HuH-7 (cell line): ENCODE measurements at regions not wholly inside any gene's neighbourhood (a gene's known extent, or its start where the extent isn't known, plus 50 kb on each side); places are given as distances from the start of the nearest gene placed in this dataset.
"Not testable (repeated sequence)": the region's sequence is repeated elsewhere in the genome, so short reads cannot be mapped to it uniquely, and the experiment has no call there.

Experiments
- DNase-seq: peaks from one replicate; pipeline ENCODE4 v3.0.0; 2011; ENCODE audit warnings: low spot score

DNA sequence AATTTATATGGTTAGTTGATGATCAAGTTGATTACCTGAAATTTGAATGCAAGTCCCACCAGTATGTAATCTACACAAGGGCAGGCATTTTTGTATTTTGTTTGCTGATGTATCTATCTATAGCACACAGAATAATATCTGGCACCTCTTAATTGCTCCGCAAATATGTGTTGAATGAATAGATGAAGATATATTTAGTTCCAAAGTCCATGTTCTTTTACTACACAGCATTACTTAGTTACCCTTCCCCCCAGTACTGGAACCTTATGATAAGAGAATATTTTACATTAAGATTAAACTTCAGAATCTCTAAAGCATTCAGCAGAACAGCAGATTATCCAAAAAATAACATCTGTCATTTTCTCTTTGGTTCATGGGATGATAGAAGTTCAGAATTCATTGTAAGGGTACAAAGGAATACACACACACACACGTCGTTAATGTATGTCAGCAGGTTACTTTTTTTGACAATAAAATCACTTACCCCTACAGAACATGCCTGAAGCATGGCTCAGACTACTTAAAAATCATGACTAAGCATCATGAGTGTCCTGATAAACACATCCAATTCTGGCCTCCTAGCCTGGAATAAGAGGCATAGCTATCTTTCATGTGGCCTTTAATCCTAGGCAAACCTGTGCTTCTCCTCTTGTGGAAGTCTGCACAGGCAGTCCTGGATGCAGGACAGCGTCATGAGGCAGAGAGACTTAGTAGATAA lies 148.9 kb upstream of the TBC1D5 start:
- no peak for DNase-seq

DNA sequence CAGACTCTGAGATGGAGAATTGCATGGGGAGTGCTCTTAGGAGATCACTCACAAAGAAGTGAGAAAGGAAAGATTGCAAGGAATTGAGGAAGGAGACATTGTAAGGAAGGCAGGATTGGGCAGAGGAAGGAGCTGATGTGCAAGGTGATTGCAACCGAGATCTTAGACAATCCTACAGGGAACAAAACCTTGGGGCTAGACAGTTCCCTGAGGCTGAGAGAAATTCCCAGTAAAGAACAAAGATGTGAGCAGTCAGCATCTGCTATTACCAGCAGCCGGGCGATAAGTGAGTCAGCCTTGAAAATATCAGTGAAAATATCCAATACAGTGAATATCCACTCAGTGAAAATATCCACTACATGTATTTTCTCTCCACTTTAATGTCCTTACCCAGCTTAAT lies 143.6 kb upstream of the TBC1D5 start:
- DNase-seq = no peak

GRCh38 chr3:17882981-17883380 lies 140.6 kb upstream of the TBC1D5 start:
- DNase-seq = no peak

DNA sequence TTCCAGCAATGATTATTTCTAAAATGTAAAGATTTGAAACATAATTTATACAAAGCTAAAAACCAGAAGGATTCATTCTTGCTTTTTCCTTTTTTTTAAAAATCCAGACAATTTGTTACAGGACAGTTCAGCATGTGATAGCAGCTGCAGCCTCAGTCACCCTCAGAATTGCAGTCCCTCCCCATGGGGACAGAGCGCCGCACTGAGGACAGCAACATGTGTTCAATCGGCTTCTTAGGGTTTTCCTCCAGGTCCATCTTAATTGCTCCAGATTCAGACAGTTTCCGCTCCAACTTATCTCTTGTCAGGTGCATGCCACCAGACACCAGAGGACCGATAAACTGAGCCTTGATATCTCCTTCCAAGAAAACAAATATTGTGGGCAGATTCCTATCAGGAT lies 134.9 kb upstream of the TBC1D5 start:
- DNase-seq = no peak

DNA sequence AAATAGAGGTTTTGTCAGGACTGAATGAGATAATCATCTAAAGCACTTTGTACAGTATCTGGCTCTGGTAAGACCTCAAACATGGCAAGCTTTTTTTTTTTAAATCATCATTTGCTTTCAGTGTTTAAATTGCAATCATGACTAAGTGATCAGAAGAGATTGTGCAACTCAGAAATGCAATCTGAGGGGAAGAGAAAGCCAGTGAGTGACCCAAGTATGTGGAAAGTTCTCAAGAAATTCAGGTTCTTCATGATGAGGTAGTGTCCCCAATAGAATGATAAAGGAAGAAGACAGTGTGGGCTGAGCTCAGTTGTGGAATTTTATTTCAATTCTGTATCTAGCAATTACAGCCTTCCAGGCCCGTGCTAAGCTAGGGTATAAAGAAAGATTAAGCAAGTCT lies 132.2 kb upstream of the TBC1D5 start:
- DNase-seq = no peak

DNA sequence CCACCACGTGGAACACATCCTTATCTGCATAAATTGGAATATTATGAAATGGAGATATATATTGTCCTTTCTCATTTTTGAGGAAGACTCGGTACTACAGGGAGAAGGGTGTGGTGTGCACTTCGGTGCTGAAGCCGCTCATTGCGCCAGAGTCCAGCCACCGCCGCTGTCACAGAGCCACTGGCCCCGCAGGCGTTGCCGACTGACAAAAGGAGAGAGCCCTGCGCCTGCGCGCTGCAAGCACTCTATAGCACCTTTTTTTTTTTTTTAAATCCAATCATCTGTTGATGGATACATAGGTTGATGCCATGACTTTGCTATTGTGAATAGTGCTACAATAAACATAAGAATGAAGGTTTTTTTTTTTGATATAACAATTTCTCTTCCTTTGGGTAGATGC lies 130.0 kb upstream of the TBC1D5 start:
- no peak for DNase-seq

GRCh38 chr3:17865631-17866030 lies 123.2 kb upstream of the TBC1D5 start:
- no peak for DNase-seq

DNA sequence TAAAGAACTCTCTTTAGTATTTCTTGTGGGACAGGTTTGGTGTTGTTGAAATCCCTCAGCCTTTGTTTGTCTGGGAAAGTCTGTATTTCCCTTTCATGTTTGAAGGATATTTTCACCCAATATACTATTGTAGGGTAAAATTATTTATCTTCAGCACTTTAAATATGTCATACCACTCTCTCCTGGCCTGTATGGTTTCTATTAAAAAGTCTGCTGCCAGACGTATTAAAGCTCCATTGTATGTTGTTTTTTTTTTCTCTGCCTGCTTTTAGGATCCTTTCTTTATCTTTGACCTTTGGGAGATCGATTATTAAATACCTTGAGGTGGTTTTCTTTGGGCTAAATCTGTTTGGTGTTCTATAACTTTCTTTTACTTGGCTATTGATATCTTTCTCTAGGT lies 119.0 kb upstream of the TBC1D5 start:
- DNase-seq = no peak

DNA sequence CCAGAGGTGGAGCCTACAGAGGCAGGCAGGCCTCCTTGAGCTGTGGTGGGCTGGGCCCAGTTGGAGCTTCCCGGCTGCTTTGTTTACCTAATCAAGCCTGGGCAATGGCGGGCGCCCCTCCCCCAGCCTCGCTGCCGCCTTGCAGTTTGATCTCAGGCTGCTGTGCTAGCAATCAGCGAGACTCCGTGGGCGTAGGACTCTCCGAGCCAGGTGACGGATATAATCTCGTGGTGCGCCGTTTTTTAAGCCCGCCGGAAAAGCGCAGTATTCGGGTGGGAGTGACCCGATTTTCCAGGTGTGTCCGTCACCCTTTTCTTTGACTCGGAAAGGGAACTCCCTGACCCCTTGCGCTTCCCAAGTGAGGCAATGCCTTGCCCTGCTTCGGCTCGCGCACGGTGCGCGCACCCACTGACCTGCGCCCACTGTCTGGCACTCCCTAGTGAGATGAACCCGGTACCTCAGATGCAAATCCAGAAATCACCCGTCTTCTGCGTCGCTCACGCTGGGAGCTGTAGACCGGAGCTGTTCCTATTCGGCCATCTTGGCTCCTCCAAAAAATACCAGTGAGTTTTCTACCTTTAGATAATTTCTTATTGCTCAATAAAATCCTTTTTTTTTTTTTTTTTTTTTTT lies 118.5 kb upstream of the TBC1D5 start:
- not testable (repeated sequence) for DNase-seq

DNA sequence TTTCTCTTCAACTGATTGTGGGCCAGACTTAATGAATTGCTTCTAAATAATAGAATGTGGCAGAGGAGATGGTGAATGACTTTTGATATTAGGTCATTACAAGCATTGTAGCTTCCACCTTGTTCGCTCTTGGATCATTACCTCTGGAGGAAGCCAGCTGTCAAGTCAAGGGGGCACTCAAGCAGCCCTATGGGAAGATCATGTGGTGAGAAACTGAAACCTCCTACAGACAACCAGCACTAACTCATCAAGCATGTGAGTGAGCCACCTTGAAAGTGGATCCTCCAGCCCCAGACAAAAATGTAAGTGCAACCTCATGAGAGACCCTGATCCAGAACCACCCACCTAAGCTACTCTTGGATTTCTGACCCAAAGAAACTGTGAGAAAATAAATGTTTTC lies 109.8 kb upstream of the TBC1D5 start:
- no peak for DNase-seq

DNA sequence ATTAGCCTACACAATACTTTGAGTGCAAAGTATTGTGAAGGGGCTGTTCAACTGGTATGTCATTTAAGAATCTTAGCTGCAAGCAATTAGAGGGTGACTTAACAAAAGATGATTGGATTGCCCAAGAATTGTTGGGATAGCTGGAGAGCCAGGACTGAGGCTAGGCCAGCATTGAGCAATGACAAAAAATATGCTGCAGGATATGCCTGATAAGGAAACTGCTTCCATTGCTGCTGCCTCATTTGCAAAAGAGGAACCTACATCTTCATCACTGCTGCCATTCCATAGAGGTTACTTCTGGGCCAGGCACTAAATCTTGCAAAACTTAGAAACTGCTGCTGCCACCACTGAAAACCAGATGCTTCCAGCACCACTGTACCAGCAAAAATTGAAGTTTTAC lies 108.0 kb upstream of the TBC1D5 start:
- no peak for DNase-seq

- no peak for DNase-seq
These were observed 105.7 kb upstream of the TBC1D5 start for GRCh38 chr3:17848102-17848501.

- no peak for DNase-seq
These were observed 104.7 kb upstream of the TBC1D5 start for GRCh38 chr3:17847156-17847555.

DNA sequence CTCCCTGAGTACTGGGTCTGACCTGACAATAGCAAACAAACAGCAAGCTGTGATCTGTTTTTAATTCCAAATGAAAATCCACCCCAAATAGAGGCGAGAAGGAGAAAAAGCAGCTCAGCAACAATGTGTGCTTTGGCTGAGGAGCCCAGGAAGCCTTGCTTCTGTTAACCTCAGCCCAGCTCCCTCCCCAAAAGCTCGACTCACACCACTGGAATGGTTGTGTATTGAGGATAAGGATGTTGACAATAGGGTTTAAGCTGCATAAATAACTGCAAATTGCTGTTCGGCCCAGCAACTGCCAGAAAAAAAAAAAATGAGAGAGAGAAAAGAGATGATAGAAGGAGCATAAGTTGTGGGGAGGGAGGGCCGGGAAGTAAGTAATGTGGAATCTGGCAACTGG lies 104.0 kb upstream of the TBC1D5 start:
- no peak for DNase-seq

- no peak for DNase-seq
These were observed 102.8 kb upstream of the TBC1D5 start for GRCh38 chr3:17845026-17845812.

- no peak for DNase-seq
These were observed 101.8 kb upstream of the TBC1D5 start for GRCh38 chr3:17844236-17844635.

- DNase-seq = peak; percentile 88
These were observed 98.9 kb upstream of the TBC1D5 start for GRCh38 chr3:17841190-17841828.

GRCh38 chr3:17840651-17841050 lies 98.2 kb upstream of the TBC1D5 start:
- no peak for DNase-seq

DNA sequence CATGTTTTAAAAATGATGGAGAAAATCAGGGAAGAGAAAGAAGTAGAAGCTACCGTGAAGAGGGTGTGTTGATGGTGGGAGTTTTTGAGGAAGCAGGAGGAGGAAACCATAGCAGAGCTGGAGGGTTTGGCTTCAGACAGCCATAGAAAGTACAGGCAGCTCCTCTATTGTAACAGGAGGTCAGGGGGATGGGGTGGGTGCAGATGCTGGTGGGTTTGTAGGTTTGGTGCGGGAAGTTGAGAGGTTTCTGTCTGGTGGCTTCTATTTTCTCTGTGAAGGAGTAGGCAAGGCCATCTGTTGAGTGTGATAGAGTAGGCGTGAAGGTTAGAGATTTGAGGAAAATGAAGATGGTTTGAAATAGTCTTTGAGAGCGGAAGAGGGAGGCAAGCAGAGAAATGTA lies 97.7 kb upstream of the TBC1D5 start:
- DNase-seq = no peak

- no peak for DNase-seq
These were observed 94.5 kb upstream of the TBC1D5 start for GRCh38 chr3:17836919-17837318.

- DNase-seq = no peak
These were observed 93.7 kb upstream of the TBC1D5 start for GRCh38 chr3:17836092-17836491.

- no peak for DNase-seq
These were observed 91.5 kb upstream of the TBC1D5 start for GRCh38 chr3:17833786-17834559.
